Activated naive CD4-positive, alpha-beta T cell (primary cell): ENCODE measurements at regions not wholly inside any gene's neighbourhood (a gene's known extent, or its start where the extent isn't known, plus 50 kb on each side); places are given as distances from the start of the nearest gene placed in this dataset.
"Not testable (repeated sequence)": the region's sequence is repeated elsewhere in the genome, so short reads cannot be mapped to it uniquely, and the experiment has no call there.

Experiments
- DNase-seq, 4 experiments: peaks; one replicate each; lab custom pipeline; 2025; lab: John Stamatoyannopoulos, UW

DNA sequence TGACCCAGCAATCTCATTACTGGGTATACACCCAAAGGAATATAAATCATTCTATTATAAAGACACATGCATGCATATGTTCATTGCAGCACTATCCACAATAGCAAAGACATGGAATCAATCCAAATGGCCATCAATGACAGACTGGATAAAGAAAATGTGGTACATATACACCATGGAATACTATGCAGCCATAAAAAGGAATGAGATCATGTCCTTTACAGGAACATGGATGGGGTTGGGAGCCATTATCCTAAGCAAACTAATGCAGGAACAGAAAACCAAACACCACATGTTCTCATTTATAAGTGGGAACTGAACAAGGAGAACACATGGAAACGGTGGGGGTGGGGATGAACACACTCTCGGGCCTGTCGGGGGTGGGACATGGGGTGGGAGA, 129.2 kb upstream of the STK26 start:
- not testable (repeated sequence) for DNase-seq

DNA sequence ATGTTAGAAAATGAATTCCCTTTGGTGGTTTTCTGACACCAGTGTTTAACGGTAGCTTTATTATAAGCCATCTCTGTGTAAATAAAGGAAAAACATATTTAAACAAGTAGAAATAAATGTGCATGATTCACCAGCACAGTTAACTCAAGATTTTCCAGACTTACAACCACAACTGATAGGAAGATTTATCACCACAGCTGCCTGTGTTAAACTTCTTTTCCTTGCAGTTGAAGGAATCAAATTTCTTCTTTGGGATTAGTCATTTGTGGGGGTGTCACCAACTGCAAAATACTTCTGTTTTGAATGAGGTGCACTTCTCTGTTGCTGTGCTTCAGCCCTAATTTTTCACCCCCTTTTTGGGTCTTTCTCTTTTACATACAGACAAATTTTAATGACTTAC, 128.1 kb upstream of the STK26 start:
- DNase-seq, result no peak

DNA sequence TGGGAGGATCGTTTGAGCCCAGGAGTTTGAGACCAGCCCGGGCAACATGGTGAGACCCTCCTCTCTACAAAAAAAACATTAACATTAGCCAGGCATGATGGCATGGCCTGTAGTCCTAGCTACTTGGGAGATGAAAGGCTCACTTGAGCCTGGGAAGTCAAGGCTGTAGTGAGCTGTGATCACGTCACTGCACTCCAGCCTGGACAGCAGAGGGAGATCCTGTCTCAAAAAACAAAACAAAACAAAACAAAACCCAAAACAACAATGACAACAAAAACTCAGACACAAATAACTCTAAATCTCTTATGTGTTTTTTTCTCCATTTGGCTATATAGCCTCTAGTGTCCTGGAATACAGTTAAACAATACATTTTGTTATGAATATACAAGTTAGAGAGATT, 127.3 kb upstream of the STK26 start:
- DNase-seq, result no peak

DNA sequence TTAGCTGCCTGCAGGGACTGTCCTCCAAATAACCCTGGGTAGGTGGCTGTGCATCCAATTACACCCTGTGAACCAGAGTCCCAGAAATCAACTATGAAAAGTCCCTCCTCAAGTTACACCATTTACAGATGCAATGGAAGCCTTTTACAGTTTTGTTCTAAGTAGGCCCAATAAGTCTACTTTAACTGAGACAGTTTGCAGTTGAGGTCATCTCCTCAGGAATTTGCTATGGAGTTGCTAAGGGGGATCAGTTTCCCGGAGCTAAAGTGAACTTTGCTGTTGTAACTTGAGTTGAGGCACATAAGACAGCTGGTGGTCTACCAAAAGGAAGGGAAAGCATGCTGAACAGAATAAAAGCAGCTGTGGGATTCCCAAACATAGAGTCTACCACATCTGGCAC, 121.6 kb upstream of the STK26 start:
- no peak for DNase-seq

DNA sequence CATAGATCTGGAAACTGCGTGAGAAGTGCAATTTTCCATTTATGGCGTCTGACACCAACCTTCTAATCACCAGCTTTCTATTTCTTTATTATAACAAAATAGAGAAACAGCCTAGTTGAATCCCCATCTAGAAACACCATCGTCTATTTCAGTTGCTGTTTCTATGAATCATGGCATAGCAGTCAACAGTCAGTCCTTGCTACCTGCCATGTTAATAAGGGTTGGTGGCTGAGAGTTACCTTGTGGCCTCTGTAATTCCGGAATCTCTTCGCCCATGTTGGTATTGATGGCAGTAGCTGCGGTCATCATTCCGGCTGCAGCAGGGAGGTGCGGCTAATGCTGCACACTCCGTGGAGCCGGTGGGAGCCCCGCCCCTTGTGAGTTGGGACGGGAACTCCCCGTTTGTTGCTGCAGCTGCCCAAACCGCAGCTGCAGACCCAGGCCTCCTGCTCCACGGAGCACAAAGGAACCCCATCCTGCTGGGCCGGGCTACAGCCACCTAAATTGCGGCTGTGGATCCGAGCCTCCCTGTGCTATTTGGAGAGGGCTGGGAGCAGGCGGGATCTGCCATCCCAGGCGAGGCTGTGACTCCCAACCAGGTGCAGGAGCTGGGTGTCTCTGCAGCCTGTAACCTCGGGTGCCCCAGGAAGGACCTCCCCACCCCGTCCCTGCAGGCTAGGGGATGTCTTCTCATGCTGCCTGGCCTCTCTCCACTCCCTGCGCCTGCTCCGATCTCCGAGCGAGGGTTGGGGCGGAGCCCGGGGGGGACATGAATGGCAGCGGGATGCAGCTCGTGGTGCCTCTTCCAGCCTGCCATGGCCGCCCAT, 115.4 kb upstream of the STK26 start:
- no peak for DNase-seq

DNA sequence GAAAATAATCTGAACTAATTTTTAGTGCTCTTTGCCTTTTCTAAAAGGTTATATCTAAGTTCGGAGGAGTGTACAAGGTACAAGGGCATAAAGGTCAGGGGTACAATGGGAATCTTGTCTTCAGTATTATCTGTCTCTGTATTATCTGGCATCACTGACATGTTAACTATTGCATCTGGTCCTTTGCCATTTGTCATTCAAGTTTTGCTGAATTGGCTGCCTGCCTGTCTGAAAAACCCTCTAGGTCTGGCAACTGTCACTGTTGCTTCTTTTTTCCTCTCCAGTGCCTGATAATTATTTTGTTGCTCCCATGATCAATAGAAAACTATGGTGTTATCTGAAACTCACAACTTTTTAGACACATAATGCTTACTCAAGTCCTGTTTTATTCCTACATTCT, 112.5 kb upstream of the STK26 start:
- no peak for DNase-seq

DNA sequence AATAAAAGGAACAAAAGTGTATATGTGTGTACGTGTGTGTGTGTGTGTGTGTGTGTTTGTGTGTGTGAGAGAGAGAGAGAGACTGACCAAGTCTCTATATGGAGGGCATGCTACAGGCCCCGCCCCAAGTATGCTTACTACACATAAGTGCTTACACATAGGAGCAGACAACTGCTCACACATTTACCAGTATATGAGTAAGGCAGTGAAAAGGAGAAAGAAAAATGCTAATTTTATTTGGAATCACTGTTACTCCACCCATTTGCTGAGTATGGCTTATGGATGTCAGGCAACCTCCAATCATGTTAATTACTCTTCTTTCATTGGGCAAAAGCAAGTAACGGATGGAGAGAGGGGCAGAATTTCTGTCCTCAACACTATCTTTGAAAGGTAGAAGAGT, 107.6 kb upstream of the STK26 start:
- DNase-seq, result no peak

DNA sequence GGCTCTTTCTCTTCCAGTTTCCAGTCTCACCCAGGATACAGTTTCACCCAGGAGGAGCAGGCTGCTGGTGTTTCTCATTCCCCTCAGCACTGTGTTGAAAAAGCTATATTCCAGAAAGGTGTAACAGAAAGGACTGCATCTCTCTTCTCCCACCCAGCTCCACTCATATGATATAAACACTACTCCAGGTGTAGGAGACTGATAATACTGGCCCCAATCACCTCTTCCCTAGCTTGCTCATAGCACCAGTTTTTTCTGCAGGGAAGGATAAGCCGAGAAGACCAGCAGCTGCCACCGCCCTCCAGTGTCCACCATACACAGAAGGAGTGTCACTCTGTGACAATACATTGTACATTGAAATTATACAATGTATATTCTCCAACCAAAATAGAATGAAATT, 105.5 kb upstream of the STK26 start:
- no peak for DNase-seq

DNA sequence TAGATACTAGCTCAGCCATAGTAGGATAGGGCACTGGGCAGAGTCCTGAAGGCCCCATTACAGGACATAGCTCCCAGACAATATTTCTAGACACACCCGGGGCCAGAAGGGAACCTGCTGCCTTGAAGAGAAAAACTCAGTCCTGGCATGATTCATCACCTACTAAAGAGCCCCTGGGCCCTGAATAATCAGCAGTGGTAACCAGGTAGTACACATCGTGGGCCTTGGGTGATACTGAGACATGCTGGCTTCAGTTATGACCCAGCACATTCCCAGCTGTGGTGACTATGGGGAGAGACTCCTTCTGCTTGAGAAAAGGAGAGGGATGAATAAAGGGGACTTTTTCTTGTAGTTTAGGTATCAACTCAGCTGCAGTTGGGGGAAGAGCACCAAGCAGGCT, 104.3 kb upstream of the STK26 start:
- no peak for DNase-seq

DNA sequence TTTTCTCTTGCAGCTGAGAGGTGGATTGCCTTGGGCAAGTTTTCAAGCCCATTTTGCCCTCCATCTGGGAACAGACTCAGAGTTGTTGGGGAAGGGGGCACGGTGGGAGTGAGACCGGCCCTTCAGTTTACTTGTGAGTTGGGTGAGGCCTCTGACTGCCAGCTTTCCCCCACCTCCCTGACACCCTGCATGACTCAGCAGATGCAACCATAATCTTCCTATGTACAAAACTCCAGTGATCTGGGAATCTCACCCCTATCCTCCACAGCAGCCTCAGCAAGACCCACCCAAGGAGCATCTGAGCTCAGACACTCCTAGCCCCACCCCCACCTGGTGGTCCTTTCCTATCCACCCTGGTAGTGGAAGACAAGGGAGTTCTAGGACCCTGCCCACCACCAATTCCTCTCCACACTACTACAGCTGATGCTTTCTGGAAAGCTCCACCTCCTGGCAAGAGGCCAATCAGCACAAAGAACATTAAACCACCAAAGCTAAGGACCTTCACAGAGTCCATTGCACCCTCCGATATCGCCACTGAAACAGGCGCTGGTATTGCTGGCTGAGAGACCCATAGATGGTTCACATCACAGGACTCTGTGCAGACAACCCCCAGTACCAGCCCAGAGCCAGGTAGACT, 99.4 kb upstream of the STK26 start:
- no peak for DNase-seq

DNA sequence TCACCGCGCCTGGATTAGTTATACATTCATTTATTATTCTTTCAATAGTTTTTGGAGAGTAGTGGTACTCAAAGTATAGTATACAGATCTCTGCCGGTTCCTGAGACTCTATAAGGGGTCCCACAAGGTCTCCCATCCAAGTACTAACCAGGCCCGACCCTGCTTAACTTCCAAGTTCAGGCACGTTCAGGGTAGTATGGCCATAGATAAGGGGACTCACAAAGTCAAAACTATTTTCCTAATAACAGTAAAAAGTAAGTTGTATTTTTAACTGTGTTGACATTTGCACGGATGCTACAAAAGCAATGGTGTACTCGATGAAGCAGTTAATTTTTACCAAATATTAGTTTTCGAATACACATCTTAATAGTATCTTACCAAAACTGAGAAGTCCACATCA, 84.4 kb upstream of the STK26 start:
- no peak for DNase-seq

DNA sequence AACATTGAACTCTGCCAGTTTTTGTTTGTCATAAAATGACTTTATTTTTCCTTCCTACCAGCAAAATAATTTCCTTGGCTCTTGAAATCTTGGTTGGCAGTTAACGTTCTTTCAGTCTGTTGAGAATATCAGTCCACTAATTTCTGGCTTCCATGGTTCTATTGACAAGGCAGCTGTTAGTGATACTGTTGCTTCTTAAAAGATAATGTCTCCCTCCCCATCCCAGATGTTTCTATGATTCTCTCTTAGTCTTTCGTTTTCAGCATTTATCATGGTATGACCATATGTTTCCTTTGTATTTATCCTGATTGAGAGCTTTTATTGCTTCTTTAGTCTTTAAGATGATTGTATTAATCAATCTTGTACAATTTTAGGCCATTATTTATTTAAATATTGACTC, 81.1 kb upstream of the STK26 start:
- no peak for DNase-seq

DNA sequence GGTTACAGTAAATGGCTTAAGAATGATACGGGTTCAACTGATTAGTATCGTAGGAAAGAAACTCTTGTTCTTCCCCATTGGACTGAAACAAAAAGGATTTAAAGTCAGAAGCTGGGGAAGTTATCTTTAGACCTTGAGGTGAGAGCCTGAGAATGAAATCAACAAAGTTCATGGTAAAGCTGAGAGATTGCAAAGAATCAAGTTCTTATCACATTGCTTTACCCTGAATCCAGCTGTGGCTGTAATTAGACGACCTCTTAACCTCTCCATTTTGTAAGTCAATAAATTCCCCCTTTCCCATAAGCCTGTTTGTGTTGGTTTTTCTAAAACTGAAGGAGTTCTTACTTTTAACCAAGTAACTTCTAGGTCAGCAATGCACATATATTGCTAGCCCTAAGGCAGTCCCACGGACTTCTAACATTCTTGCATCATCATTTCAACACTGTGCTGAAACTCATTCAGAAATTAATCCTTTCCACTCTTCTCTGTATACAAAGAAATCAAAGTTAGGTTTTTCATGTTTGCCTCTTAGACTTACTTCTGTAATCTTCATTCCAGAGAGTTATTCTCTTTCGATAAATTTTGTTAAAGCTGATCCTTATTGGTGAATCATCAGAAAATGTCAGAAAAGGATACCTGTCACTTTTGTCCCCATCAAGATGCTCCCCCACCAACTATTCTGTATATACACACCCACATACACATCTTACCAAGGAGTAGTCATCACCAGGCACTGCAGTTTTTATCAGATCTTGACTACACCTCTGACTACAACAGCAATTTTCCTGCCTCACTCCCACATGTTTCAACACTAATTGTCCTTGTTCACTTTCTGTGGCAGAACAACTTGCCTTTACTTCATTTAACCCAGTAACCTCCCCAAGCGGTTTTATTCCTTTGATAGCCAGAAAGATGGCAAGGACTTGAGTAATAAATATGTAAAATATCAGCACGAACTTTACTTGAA, 77.9 kb upstream of the STK26 start:
- no peak for DNase-seq

DNA sequence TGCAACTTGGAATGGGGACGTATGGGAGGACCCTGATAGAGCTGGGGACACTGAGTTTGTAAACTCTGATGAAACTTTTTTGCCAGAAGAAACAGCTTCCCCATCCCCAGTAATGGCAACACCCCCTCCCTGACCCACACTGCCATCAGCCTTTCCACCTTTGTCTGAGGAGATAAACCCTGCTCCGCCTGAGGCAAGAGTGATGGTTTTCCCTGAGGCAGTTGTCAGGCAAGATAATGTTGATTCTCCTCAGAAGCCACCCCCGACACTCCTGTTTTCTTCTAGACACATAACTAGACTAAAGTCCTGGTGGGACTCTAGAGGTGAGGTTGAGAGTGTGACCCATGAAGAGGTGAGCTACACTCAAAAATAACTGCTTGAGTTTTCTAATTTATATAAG, 71.9 kb upstream of the STK26 start:
- DNase-seq, result no peak

DNA sequence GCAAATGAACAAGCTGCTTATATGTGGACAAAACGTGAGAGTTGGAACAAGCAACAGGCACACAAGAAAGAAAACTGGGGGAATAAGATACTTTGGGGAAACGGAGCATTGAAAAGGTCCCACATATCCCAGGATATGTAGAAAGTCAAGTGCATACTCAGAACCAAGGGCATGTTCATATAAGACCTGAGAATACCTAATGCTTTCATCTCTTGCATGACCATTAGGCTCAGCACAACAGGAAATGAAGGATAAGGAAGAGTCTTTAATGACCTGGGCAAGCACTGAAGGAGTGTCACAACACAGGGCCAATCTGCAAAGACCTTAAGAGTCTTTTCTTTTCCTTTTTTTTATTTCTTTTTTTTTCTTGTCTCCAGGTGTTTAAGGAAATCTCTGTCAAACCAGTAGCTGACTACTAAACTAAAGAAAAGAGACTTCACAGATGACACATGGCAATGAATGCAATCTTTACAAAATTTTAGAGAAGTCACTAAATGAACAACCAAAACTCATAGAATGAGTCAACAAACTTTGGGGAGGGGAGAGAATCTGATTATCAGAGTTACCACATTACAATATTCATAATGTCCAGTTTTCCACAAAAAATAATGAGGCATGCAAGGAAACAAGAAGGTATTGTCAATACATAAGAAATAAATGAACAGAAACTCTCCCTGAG, 67.9 kb upstream of the STK26 start:
- no peak for DNase-seq

DNA sequence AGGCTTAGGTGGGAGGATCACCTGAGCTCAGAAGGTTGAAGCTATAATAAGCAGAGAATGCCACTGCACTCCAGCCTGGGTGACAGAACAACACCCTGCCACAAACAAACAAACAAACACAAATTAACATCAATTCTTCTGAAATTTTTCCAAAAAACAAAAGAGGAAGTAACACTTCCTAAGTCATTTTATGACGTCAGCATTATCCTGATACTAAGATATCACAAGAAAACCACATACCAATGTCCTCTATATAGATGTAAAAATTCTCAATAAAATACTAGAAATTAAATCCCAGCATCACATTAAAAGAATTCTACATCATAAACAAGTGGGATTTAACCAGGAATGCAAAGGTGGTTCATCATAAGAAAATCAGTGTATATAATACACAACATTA, 64.4 kb upstream of the STK26 start:
- DNase-seq, result no peak

DNA sequence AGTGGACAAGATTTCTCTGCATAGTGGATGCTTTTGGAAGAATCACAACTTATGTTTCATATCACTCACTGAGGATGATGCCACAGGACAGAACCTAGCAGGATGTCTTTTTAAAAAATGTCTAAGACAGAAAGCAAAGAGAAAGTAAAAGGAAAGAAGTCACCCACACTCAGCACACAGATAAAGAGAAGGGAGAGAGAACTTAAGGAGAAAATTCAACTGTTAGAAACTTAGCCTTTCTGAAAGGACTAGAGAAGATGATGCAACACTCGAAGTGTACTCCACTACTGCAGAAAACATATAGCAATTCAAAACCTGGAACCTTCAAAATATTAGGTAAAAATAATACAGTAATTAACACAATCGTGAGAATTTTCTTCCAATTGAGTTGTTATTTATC, 52.8 kb upstream of the STK26 start:
- DNase-seq, result no peak
